Fibroblast of lung (primary cell): ENCODE measurements at regions not wholly inside any gene's neighbourhood (a gene's known extent, or its start where the extent isn't known, plus 50 kb on each side); places are given as distances from the start of the nearest gene placed in this dataset.

Experiments
- CTCF ChIP-seq, 2 donors: IDR thresholded peaks in 1 of 2; conservative IDR thresholded peaks in 1 of 2; 1 replicate in 1 of 2; 2 replicates in 1 of 2; pipeline ENCODE4 v1.5.1; 2011 to 2012; ENCODE audit warnings: low read length in 2 of 2, control low read depth in 1 of 2, inconsistent platforms in 1 of 2, low read depth in 1 of 2, mild to moderate bottlenecking in 1 of 2
- EZH2 ChIP-seq: IDR thresholded peaks from 2 replicates; pipeline ENCODE4 v1.5.1; 2012; ENCODE audit warnings: low read length, control low read depth, mild to moderate bottlenecking; ENCODE audit errors: missing control alignments

- TF ChIP-seq EZH2 = no peak
- no peak for TF ChIP-seq CTCF (conservative IDR thresholded peaks at IDR 0.05 in 1 of 2, IDR thresholded peaks at IDR 0.05 in 1 of 2; ENCODE audit: low read depth in 1 of 2, low read length in 2 of 2)
These were observed 122.3 kb downstream of the PTPRS start for GRCh38 chr19:5218255-5218855.
